Fibroblast of mammary gland (primary cell): ENCODE measurements at regions not wholly inside any gene's neighbourhood (a gene's known extent, or its start where the extent isn't known, plus 50 kb on each side); places are given as distances from the start of the nearest gene placed in this dataset.
"Not testable (repeated sequence)": the region's sequence is repeated elsewhere in the genome, so short reads cannot be mapped to it uniquely, and the experiment has no call there.

Experiments used
- DNase-seq: peaks from one replicate; pipeline ENCODE4 v3.0.0-alpha.2; 2010; ENCODE audit warnings: low read depth
- H3K4me3 ChIP-seq: 2 replicates; pipeline ENCODE4 v1.5.1; 2011; ENCODE audit warnings: low read depth, mild to moderate bottlenecking, low read length, moderate library complexity; ENCODE audit not compliant: control insufficient read depth
- CTCF ChIP-seq: conservative IDR thresholded peaks from 2 replicates; pipeline ENCODE4 v1.5.1; 2011; ENCODE audit warnings: low read depth, low read length, inconsistent platforms; ENCODE audit not compliant: control insufficient read depth, insufficient read depth

- not testable (repeated sequence) for DNase-seq, H3K4me3 ChIP-seq
Observed at GRCh38 chr10:78096486-78096885, 62.8 kb downstream of the RPS24 start.

GRCh38 chr10:78102593-78102992, 68.9 kb downstream of the RPS24 start:
- not testable (repeated sequence) for H3K4me3 ChIP-seq, DNase-seq

- DNase-seq, result no peak
- TF ChIP-seq CTCF, result no peak
- no peak overlapping the region for H3K4me3 ChIP-seq
Observed at GRCh38 chr10:78109210-78109609, 75.5 kb downstream of the RPS24 start.

GRCh38 chr10:78115135-78115853, 81.6 kb downstream of the RPS24 start:
- no peak for TF ChIP-seq CTCF
- peak; percentile 6 for DNase-seq
- H3K4me3 ChIP-seq, result no peak overlapping the region

GRCh38 chr10:78116361-78116760, 82.7 kb downstream of the RPS24 start:
- H3K4me3 ChIP-seq, result no peak overlapping the region
- DNase-seq, result no peak
- no peak for TF ChIP-seq CTCF

- TF ChIP-seq CTCF, result no peak
- DNase-seq, result no peak
- no peak overlapping the region for H3K4me3 ChIP-seq
Observed at GRCh38 chr10:78118591-78118990, 84.9 kb downstream of the RPS24 start.

GRCh38 chr10:78121801-78122200, 88.1 kb downstream of the RPS24 start:
- TF ChIP-seq CTCF, result no peak
- H3K4me3 ChIP-seq, result no peak overlapping the region
- DNase-seq, result no peak

- DNase-seq, result no peak
- TF ChIP-seq CTCF, result no peak
- H3K4me3 ChIP-seq, result no peak overlapping the region
Observed at GRCh38 chr10:78124167-78124566, 90.5 kb downstream of the RPS24 start.
